Caki2 (cell line): ENCODE measurements at regions not wholly inside any gene's neighbourhood (a gene's known extent, or its start where the extent isn't known, plus 50 kb on each side); places are given as distances from the start of the nearest gene placed in this dataset.
"Not testable (repeated sequence)": the region's sequence is repeated elsewhere in the genome, so short reads cannot be mapped to it uniquely, and the experiment has no call there.

Experiments used
- DNase-seq: peaks from one replicate; pipeline ENCODE4 v3.0.0-alpha.2; 2015; ENCODE audit warnings: low read depth
- in situ Hi-C: cut with HindIII; loops from 2 replicates; pipeline ENCODE4 v1.10.0; 2016; ENCODE audit warnings: low sequenced_read_pairs, low pct_unique_long_range_greater_than_20kb, mixed read lengths

DNA sequence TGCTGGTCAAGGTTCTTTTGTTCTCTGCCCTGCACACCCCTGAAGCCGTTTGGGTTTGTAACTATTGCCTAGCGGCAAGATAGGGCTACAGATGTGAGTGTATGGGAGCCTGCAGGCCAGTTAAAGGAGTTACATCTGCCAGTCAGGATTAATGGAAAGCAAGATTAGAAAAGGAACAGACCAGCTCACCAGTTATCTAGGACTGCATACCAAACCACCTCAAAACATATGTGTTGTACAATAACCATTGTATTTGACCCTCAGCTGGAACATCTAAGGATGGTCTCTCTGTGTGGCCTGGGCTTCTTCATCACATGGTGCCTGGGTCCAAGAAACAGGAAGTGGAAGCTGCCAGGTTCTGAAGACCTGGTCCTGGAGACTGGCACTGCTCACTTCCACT lies 52.5 kb upstream of the FBXO28 start:
- in situ Hi-C loops: no loop called here
- DNase-seq: no peak

DNA sequence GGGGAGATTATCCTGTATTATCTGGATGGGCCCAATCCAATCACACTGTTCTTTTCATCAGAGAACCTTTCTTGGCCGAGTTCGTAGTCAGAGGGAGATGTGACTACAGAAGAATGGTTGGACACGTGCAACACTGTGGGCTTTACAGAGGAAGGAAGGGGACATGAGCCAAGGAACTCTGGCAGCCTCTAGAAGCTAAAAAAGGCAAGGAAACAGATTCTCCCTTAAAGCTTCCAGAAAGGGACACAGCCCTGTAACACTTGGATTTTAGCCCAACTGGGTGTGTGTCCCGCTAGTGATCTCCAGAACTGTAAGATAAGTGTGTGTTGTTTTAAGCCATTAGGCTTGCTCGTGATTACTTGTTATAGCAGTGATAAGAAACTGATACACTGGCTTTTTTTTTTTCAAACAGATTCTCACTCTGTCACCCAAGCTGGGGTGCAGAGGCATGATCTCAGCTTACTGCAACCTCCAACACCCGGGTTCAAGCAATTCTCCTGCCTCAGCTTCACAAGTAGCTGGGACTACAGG lies 53.9 kb upstream of the FBXO28 start:
- DNase-seq: no peak
- in situ Hi-C loops: no loop called here

DNA sequence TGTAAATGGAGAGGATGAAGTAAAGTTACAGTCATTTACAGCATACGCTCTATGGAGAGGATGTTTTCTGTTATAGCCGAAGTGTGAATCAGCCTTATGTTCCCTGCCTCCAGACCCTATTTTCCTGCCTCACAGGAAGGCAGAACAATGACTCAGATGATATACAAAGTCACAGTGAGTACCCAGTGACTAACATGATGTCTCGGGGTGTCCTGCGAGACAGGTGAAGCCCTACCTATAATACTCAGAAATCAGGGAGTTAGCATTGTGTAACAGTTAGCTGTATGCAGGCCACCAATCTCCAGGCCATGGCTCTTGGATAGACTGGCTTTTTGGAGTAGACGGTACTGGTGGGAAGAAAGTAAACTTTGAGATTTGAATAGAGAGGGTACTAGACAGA lies 55.6 kb upstream of the FBXO28 start:
- DNase-seq: no peak
- in situ Hi-C loops: no loop called here

DNA sequence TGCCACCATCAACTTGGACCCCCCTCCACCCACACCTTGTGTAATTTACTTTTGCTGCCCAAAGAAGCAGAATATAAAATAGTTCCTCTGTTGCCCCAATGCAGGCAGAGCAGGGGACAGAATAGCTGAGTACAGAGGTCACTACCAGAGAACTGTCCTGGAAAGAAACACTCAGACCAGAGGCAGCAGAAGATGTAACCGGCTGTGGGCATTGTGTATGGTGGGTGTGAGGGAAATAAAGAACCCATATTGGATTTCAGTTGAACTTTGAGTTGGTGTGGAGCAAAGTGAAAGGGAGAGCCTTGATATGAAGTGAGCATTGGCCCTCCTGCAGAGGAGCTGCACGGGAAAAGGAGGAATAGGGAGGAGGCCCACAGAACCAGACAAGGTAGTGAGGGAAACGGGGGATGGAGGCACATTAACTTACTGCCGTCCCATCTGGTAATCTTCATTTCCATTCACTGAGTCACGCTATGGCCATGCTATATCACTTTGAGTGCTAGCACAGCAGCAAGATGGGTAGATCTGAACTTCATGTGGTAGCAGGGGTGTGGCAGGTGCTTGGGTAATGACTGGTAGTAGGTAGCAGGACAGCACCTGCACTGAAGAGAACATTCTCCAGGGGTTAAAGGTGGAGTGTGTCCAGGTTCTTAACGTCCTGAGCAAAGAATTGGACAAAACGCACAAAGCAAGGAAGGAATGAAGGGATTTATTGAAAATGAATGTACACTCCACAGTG lies 56.3 kb upstream of the FBXO28 start:
- DNase-seq: no peak
- in situ Hi-C loops: no loop called here

DNA sequence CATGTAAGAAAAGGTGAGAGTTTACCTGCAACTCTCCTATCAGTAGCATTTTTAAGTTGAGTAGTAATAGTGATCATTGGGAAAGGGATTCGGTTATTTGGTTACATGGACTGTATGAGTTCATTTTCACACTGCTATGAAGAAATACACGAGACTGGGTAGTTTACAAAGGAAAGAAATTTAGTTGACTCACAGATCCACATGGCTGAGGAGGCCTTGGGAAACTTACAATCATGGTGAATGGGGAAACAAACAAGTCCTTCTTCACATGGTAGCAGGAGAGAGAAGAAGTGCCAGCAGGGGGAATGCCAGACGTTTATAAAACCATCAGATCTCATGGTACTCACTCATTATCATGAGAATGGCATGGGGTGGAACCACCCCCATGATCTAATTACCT lies 59.3 kb upstream of the FBXO28 start:
- in situ Hi-C loops: no loop called here
- DNase-seq: no peak

DNA sequence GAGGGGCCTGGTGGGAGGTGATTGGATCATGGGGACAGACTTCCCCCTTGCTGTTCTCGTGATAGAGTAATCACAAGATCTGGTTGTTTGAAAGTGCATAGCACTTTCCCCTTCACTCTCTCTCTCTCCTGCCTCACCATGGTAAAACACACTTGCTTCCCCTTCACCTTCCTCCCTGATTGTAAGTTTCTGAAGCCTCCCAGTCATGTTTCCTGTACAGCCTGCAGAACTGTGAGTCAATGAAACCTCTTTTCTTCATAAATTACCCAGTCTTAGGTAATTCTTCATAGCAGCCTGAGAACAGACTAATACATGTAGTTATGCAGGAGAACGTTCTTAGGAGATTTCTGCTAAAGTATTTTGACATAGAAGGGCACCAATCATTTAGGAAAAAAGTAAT lies 59.9 kb upstream of the FBXO28 start:
- in situ Hi-C loops: no loop called here
- DNase-seq: no peak

DNA sequence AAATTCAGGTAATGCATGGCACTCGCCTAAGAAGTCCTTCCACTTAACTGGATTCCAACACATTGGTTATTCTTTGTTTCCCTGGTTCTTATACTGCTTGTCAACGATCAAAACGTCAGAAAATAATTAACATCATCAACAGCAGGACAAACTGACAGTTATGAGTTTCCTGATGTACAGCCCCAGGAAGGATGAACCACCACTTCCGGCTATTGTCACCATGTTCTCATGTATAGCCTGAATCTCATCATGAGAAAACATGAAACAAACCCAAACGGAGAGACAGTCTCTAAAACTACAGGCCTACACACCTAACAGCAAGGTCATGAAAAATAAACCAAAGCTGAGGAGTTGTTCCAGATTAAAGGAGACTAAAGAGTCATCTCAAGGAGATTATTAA lies 60.5 kb upstream of the FBXO28 start:
- in situ Hi-C loops: no loop called here
- no peak for DNase-seq

DNA sequence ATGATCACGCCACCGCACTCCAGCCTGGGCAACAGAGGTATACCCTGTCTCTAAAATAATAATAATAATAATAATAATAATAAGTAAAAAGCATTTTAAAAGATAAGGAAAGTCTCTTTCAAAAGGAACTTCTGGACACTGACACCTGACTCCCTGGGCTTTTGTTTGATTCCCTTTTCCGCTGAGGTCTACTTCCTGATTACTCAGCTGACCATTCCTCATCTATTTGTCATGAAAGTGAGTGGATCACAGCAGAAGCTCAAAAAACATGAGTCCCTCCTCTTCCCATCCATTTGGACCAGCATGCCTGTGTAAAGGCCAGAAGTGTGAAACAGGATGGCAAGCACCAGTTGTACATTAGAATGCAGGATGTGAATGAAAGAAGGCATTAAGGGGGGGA lies 61.1 kb upstream of the FBXO28 start:
- no peak for DNase-seq
- in situ Hi-C loops: no loop called here

DNA sequence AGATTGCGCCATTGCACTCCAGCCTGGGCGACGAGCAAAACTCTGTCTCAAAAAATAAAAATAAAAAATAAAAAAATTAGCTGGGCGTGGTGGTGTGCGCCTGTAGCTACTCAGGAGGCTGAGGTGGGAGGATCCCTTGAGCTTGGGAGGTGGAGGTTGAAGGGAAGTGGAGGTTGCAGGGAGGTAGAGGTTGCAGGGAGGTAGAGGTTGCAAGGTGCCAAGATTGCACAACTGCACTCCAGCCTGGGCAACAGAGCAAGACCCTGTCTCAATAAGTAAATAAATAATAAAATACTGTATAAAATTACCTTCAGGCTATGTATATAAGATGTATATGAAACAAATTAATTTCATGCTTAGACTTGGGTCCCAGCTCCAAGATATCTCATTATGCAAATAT lies 62.1 kb upstream of the FBXO28 start:
- in situ Hi-C loops: not testable (repeated sequence)

DNA sequence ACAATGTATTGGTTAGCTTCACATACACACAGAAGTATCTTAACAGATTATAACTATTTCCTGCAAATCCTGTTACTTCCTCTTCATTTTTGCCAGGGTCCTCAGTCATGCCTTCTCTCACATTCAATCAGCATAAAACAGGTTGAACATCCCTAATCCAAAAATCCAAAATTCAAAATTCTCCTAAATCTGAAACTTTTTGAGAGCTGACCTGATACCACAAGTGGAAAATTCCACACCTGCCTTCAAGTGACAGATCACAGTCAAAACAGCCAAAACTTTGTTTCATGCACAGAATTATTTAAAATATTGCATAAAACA lies 62.9 kb upstream of the FBXO28 start:
- DNase-seq: no peak
- in situ Hi-C loops: no loop called here

More for the DNA sequence above, 62.1 kb upstream of the FBXO28 start:
- not testable (repeated sequence) for DNase-seq

DNA sequence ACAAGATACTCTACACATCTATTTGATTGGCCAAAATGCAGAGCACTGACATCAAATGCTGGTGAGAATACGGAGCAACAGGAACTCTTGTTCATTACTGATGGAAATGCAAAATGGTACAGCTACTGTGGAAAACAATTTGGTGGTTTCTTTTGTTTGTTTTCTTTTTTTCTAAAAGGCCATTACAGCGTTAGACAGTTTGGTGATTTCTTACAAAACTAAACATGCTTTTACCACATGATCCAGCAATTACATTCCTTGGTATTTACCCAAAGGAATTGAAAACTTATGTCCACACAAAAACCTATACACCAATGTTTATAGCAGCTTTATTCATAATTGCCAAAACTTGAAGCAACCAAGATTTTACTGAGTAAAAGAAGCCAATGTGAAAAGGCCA lies 66.4 kb upstream of the FBXO28 start:
- DNase-seq: no peak
- in situ Hi-C loops: no loop called here

DNA sequence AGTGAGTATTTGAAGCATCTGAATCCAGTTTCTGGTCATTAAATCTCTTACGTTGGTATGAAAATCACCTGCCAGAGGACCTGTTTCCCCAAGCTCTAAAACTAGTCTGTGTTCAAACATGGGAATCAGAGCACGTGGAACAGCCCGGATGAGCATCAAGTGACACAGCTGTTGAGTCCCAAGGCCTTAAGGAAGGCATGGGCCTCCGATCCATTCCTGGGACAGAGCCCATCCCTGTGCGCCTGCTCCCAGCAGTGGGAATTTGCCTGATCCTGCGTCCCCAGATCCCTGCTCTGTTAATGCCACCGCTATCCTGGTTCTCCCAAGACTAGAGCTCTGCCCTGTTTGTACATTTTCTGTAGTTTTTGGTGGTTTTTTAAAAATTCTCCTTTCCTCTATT lies 68.4 kb upstream of the FBXO28 start:
- no peak for DNase-seq
- in situ Hi-C loops: no loop called here

DNA sequence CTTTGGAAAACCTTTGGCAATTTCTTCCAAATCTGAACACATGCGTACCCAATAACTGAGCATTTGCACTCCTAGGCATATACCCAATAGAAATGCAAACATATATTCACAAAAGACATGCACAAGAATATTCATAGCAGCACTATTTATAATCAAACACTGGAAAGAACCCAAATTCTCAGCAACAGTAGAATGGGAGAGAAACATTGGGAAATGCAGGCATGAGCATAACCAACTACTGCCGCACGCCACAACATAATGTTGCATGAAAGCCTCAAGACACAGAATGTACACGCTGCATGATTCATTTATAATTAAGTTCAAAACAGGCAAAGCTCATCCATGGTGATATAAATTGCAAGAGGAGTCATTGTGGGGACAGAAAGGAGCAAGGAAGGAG lies 69.5 kb upstream of the FBXO28 start:
- in situ Hi-C loops: no loop called here
- no peak for DNase-seq

DNA sequence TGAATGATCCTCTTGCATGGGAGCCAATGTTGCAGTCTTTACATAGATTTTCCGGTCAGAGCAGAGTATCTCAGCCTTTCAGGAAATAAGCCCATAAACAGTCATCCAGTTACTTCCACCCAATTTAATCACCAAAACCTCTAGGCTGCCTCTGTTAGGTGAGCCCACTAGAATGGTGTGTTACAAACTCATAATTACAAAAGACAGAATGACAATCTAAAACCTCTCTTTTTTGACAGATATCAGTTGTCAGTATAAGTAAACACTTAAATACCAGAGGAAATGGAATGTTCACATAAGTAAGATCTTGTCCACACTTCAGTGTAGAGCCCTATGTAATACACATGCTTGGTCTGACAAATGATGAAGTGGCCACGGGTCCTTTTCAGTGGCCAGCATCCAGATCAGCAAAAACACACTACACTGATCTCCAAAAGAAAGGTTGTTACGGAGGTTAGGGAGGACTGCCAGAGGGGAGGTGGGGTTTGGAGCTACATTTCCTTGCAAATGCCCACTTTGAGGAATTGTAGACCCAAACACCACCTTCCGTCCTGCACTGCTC lies 71.3 kb upstream of the FBXO28 start:
- in situ Hi-C loops: no loop called here

DNA sequence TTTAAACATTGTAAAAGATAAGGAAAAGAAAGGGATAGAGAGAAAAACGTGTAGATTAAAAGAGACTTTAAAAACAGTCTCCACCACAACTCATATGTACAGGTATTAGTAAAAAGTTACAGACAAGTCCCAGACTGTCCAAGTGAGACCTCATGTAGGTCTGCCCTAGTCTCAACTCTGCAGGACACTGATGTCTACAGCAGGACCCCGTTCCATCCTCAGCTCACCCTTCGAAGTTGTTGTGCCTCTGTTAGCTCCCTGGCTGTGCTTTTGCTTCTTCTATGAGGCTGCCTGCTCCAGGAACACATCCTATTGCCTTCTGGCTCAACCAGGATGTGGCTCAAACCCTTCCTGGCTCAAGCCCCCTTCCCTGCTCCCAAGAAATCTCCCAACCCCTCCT lies 72.9 kb upstream of the FBXO28 start:
- DNase-seq: no peak
- in situ Hi-C loops: no loop called here

More for the DNA sequence above, 71.3 kb upstream of the FBXO28 start:
- no peak for DNase-seq

DNA sequence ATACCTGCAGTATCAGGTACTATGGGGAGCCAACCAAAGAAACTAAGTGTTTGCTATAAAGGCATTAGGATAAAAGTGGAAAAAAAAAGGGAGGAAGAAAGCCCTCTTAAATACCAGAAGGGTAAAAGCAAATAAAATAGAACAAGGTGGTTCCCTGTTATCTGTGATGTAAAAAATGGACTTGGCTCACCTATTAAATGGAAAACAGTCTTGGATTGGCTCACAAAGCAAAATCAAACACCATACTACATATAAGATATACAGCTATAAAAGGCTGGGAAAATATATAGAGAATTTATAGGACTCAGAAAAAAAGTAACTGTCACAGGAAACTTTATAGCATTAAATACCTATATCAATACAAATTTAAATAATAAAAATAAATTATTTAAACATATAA lies 73.5 kb upstream of the FBXO28 start:
- in situ Hi-C loops, DNase-seq: not testable (repeated sequence)

DNA sequence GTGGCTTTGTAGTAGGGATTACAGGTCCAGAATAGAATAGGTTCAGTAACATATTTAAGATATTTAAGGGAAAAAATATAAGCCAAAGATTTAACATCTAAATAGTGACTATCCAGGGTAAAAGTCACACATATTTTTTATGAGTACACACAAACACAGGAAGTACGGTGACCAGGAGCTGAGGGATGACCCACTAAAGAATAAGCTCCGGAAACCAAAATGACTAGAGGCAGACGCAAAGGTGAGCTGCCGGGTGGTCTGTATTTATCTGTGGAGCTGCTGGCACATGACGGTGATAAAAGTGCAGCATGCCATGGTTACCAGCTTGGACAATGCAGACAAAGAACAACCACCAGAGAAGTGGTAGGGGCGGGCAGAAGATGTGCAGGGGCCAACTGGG lies 73.9 kb upstream of the FBXO28 start:
- in situ Hi-C loops, DNase-seq: not testable (repeated sequence)

DNA sequence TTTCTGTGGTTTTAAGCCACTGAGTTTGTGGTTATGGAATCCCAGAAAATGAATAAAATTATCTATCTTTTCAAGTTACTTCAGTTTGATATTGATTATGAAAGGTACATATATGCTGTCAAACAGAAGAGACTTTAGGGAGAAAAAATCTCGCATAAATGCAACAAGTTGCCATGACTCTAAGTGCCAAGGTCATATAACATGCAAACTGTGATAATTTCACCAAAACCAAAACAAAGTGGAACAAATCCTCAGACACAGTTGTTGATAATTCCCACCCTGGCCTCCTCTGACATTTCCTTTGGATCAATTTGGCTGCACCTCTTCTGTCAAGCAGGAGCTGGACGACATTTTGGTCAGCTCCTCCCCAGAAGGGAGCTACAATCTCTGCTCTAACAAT lies 75.1 kb upstream of the FBXO28 start:
- in situ Hi-C loops, DNase-seq: not testable (repeated sequence)

DNA sequence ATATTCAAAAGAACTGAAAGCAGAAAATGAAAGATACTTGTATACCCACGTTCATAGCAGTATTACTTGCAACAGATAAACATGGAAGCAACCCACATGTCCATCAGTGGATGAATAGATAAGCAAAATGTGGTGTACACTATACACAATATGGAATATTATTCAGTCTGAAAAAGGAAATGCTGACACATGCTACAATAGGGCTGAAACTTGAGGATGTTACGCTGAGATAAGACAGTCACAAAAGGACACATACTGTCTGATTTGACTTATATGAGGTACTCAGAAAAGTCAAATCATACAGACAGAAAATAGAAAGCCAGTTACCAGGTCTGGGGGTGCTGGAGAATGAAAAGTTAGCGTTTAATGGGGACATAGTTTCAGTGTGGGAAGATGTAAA lies 76.5 kb upstream of the FBXO28 start:
- DNase-seq, in situ Hi-C loops: not testable (repeated sequence)

DNA sequence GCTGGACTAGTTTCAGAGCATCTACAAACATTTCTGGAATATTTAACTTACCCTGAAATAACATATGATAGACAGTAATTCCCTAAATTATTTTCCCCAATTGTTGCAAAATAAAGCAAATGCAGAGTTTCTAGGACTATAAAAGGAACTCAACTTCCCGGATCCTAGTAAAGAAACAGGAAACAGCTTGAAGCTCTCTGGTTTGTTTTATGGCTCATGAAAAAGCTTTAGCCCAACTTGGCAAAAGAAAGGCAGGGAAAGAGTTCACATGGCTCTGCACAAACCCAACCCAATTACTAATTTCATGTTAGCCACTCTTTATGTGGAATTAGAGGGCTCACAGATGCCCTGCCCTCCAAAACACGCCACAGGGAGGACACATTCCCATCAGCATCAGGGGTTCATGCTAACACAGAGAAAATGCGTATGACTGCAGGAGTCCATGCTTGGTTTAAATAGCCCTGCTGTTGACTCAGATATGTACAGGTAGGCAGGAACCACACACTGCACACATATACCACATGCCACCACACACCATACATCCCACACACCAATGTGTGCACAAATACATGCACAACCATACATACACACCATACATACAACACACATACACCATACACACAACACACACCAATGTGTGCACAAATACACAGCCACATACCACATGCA lies 81.2 kb upstream of the FBXO28 start:
- in situ Hi-C loops: not testable (repeated sequence)

More for the DNA sequence above, 81.2 kb upstream of the FBXO28 start:
- DNase-seq: not testable (repeated sequence)
